Hepatocyte (in vitro differentiated cells): ENCODE measurements at regions not wholly inside any gene's neighbourhood (a gene's known extent, or its start where the extent isn't known, plus 50 kb on each side); places are given as distances from the start of the nearest gene placed in this dataset.
"Not testable (repeated sequence)": the region's sequence is repeated elsewhere in the genome, so short reads cannot be mapped to it uniquely, and the experiment has no call there.

Experiments used
- DNase-seq: peaks from one replicate; pipeline ENCODE4 v3.0.0-alpha.2; 2016; ENCODE audit warnings: low spot score
- H2AFZ ChIP-seq: fragments of 200-600 bp; sonication (generic); 2 replicates; pipeline ENCODE4 v1.6.0; 2016; ENCODE audit warnings: antibody characterized with exemption, mild to moderate bottlenecking
- H3K27ac ChIP-seq: fragments of 200-600 bp; sonication (generic); 2 replicates; pipeline ENCODE4 v1.5.1; 2016; ENCODE audit warnings: mild to moderate bottlenecking
- H3K27me3 ChIP-seq: fragments of 200-600 bp; sonication (generic); 2 replicates; pipeline ENCODE4 v1.6.1; 2016
- H3K36me3 ChIP-seq: fragments of 200-600 bp; sonication (generic); replicated peaks from 2 replicates; pipeline ENCODE4 v1.5.1; 2016; ENCODE audit warnings: low read depth; ENCODE audit not compliant: insufficient read depth
- H3K4me1 ChIP-seq: fragments of 200-600 bp; sonication (generic); 2 replicates; pipeline ENCODE4 v1.5.1; 2016; ENCODE audit warnings: mild to moderate bottlenecking, moderate library complexity; ENCODE audit not compliant: insufficient read depth
- H3K4me2 ChIP-seq: fragments of 200-600 bp; sonication (generic); 2 replicates; pipeline ENCODE4 v1.6.0; 2016
- H3K4me3 ChIP-seq: fragments of 200-600 bp; sonication (generic); 2 replicates; pipeline ENCODE4 v1.5.1; 2016; ENCODE audit warnings: mild to moderate bottlenecking
- H3K79me2 ChIP-seq: fragments of 200-600 bp; sonication (generic); 2 replicates; pipeline ENCODE4 v1.6.0; 2017; ENCODE audit warnings: mild to moderate bottlenecking
- H3K9me2 ChIP-seq: fragments of 200-600 bp; sonication (generic); replicated peaks from 2 replicates; pipeline ENCODE4 v1.6.0; 2017; ENCODE audit warnings: mild to moderate bottlenecking; ENCODE audit not compliant: insufficient read depth
- H3K9me3 ChIP-seq: fragments of 200-600 bp; sonication (generic); 2 replicates; pipeline ENCODE4 v1.5.1; 2016; ENCODE audit warnings: low read depth, mild to moderate bottlenecking
- H4K20me1 ChIP-seq: fragments of 200-600 bp; sonication (generic); 2 replicates; pipeline ENCODE4 v1.6.0; 2016; ENCODE audit warnings: mild to moderate bottlenecking; ENCODE audit not compliant: insufficient read depth, poor library complexity, severe bottlenecking
- EZH2 ChIP-seq: fragments of 200-600 bp; sonication (generic); IDR thresholded peaks from 2 replicates; pipeline ENCODE4 v1.6.1; 2016; ENCODE audit warnings: antibody characterized with exemption, mild to moderate bottlenecking, borderline replicate concordance
- EZH2phosphoT487 ChIP-seq: fragments of 200-600 bp; sonication (generic); IDR thresholded peaks from one replicate; pipeline ENCODE4 v1.6.1; 2018; ENCODE audit warnings: antibody characterized with exemption, mild to moderate bottlenecking, low read depth, moderate library complexity; ENCODE audit not compliant: unreplicated experiment, severe bottlenecking
- WGBS: methylation state at CpG from one replicate; pipeline ENCODE4 v1.1.6; 2016; ENCODE audit warnings: low lambda C conversion rate; ENCODE audit errors: missing lambda C conversion rate; 5-methylcytosine and 5-hydroxymethylcytosine counted together
- TF ChIP-seq, protein P1 (sequence below): fragments of 200-600 bp; sonication (generic); IDR thresholded peaks from 2 replicates; pipeline ENCODE4 v1.5.1; 2016; ENCODE audit warnings: antibody characterized with exemption, mild to moderate bottlenecking; ENCODE audit not compliant: poor library complexity

DNA sequence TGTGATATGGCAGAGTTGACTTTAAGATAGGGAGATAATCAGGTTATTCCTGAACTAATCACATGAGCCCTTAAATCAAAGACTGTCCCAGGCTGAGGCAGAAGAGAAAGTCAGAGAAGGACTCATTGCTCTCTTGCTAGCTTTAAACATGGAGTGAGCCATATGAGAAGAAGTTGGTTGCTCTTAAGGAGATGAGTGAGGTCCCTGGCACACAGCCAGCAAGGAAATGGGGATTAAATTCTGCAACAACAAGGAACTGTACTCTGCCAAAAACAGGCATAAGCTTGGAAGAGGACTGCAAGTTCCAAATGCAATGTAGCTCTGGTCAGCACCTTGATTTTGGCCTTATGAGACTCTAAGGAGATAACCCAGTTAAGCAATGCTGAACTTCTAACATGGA, 457.0 kb downstream of the PLOD2 start:
- H3K79me2 ChIP-seq, result no peaks in the 10 kb centered on the region
- H3K4me2 ChIP-seq, result no peak overlapping the region
- no peak overlapping the region for H2AFZ ChIP-seq
- TF ChIP-seq, protein P1, sequence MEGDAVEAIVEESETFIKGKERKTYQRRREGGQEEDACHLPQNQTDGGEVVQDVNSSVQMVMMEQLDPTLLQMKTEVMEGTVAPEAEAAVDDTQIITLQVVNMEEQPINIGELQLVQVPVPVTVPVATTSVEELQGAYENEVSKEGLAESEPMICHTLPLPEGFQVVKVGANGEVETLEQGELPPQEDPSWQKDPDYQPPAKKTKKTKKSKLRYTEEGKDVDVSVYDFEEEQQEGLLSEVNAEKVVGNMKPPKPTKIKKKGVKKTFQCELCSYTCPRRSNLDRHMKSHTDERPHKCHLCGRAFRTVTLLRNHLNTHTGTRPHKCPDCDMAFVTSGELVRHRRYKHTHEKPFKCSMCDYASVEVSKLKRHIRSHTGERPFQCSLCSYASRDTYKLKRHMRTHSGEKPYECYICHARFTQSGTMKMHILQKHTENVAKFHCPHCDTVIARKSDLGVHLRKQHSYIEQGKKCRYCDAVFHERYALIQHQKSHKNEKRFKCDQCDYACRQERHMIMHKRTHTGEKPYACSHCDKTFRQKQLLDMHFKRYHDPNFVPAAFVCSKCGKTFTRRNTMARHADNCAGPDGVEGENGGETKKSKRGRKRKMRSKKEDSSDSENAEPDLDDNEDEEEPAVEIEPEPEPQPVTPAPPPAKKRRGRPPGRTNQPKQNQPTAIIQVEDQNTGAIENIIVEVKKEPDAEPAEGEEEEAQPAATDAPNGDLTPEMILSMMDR, result no peak
- TF ChIP-seq EZH2phosphoT487 (no peak), EZH2 (no peak)
- H4K20me1 ChIP-seq, result no peaks in the 10 kb centered on the region
- no peaks in the 10 kb centered on the region for H3K9me3 ChIP-seq
- no peaks in the 10 kb centered on the region for H3K9me2 ChIP-seq
- H3K27me3 ChIP-seq, result no peaks in the 10 kb centered on the region
- H3K27ac ChIP-seq, result no peak overlapping the region
- no peaks in the 10 kb centered on the region for H3K36me3 ChIP-seq
- no peak overlapping the region for H3K4me3 ChIP-seq
- no peaks in the 10 kb centered on the region for H3K4me1 ChIP-seq
- DNase-seq, result peak; percentile 19

DNA sequence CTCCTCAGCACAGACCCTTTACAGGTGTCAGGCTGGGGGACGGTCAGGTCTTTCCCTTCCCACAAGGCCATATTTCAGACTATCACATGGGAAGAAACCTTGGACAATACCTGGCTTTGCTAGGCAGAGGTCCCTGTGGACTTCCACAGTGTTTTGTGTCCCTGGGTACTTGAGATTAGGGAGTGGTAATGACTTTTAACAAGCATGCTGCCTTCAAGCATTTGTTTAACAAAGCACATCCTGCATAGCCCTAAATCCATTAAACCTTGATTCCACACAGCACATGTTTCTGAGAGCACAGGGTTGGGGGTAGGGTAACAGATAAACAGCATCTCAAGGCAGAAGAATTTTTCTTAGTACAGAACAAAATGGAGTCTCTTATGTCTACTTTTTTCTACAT, 451.2 kb downstream of the PLOD2 start:
- WGBS, result 76% methylated on average over 1 of the region's 1 CpG
- not testable (repeated sequence) for H3K9me2 ChIP-seq, H3K4me3 ChIP-seq, H3K27me3 ChIP-seq, H3K27ac ChIP-seq, H3K79me2 ChIP-seq, H3K4me2 ChIP-seq, H4K20me1 ChIP-seq, H2AFZ ChIP-seq, H3K36me3 ChIP-seq, H3K4me1 ChIP-seq, DNase-seq, H3K9me3 ChIP-seq

DNA sequence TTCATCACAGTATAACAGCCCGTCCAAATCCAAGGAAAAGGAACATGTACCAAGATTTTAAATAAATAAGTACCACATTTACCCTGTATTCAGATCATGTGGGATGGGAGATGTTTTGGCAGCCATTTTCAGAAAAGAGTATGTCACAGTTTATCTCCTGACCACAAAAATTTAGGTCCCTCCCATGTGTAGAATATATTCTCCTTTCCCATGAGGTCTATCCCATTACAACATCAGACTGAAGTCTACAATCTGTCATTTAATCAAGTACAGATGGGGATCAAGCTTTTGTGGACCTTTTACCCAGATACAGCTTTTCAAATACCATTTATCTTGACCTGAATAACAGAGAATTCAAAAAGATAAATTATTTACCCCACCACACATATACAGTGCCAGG, 444.5 kb downstream of the PLOD2 start:
- TF ChIP-seq, protein P1, result no peak
- no peak for TF ChIP-seq EZH2phosphoT487
- TF ChIP-seq EZH2, result no peak
- no peaks in the 10 kb centered on the region for H4K20me1 ChIP-seq
- no peaks in the 10 kb centered on the region for H3K9me2 ChIP-seq
- no peaks in the 10 kb centered on the region for H3K79me2 ChIP-seq
- H3K4me1 ChIP-seq, result no peaks in the 10 kb centered on the region
- no peak overlapping the region for H3K4me2 ChIP-seq
- H2AFZ ChIP-seq, result no peak overlapping the region
- H3K27me3 ChIP-seq, result no peaks in the 10 kb centered on the region
- H3K9me3 ChIP-seq, result no peaks in the 10 kb centered on the region
- WGBS, result 88% methylated on average over 1 of the region's 1 CpG
- no peak overlapping the region for H3K4me3 ChIP-seq
- H3K36me3 ChIP-seq, result no peaks in the 10 kb centered on the region
- DNase-seq, result no peak
- H3K27ac ChIP-seq, result no peak overlapping the region

DNA sequence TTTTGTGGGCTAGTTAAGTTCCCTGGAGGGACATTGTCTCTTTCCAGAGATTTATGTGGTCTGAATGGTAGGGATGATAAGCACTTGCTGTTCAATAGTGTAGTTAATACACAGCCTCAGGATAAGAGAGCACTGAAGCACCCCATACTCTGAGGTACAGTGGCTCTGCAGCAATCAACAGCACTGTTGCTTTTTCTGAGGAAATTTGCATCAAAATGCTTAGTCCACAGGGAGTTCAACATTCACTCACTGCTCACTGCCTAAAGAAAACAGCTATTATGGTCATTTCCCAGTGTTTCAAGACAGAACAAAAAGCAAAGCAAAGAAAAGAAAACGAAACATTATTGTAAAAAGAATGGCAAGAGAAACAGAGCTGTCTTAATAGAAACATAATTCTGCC, 441.9 kb downstream of the PLOD2 start:
- Histone ChIP-seq H4K20me1 (no peaks in the 10 kb centered on the region), H2AFZ (no peak overlapping the region), H3K4me3 (no peak overlapping the region), H3K4me2 (no peak overlapping the region), H3K27ac (no peak overlapping the region), H3K4me1 (no peaks in the 10 kb centered on the region), H3K9me3 (no peaks in the 10 kb centered on the region), H3K36me3 (no peaks in the 10 kb centered on the region), H3K79me2 (no peaks in the 10 kb centered on the region), H3K27me3 (no peaks in the 10 kb centered on the region), H3K9me2 (no peaks in the 10 kb centered on the region)
- DNase-seq, result no peak
- WGBS, result 65% methylated on average over 1 of the region's 1 CpG
- TF ChIP-seq EZH2, result no peak
- TF ChIP-seq, protein P1, result no peak
- no peak for TF ChIP-seq EZH2phosphoT487
